Mesenchymal stem cell (in vitro differentiated cells and primary cell): ENCODE measurements at regions not wholly inside any gene's neighbourhood (a gene's known extent, or its start where the extent isn't known, plus 50 kb on each side); places are given as distances from the start of the nearest gene placed in this dataset.
"Not testable (repeated sequence)": the region's sequence is repeated elsewhere in the genome, so short reads cannot be mapped to it uniquely, and the experiment has no call there.

ENCODE experiments used
- DNase-seq: peaks from one replicate; pipeline ENCODE4 v3.0.0-alpha.2; 2013
- H2AFZ ChIP-seq: one replicate; pipeline ENCODE4 v1.6.1; 2013; ENCODE audit warnings: low read depth, mild to moderate bottlenecking, control low read depth, inconsistent platforms, low read length, moderate library complexity
- H2AK5ac ChIP-seq: 2 replicates; pipeline ENCODE4 v1.6.1; 2013; ENCODE audit warnings: low read length, moderate library complexity, mild to moderate bottlenecking, inconsistent platforms; ENCODE audit not compliant: severe bottlenecking
- H2BK120ac ChIP-seq: one replicate; pipeline ENCODE4 v1.6.1; 2013; ENCODE audit warnings: low read depth, mild to moderate bottlenecking, inconsistent platforms, low read length, moderate library complexity
- H2BK12ac ChIP-seq, 2 experiments: one replicate each; pipeline ENCODE4 v1.6.1; 2013; ENCODE audit warnings: inconsistent platforms in 2 of 2, low read length in 2 of 2, mild to moderate bottlenecking in 2 of 2, moderate library complexity in 2 of 2, control low read depth in 1 of 2
- H2BK15ac ChIP-seq: one replicate; pipeline ENCODE4 v1.6.1; 2013; ENCODE audit warnings: mild to moderate bottlenecking, low read depth, inconsistent platforms; ENCODE audit not compliant: poor library complexity, severe bottlenecking
- H2BK5ac ChIP-seq: 2 replicates; pipeline ENCODE4 v1.6.1; 2013; ENCODE audit warnings: low read depth, mild to moderate bottlenecking, low read length, control low read depth, inconsistent platforms; ENCODE audit not compliant: poor library complexity, severe bottlenecking
- H3K14ac ChIP-seq, 2 experiments: one replicate each; pipeline ENCODE4 v1.6.1; 2013; ENCODE audit warnings: inconsistent platforms in 2 of 2, low read length in 2 of 2, control low read depth in 1 of 2, mild to moderate bottlenecking in 1 of 2, moderate library complexity in 1 of 2
- H3K18ac ChIP-seq, 2 experiments: one replicate each; pipeline ENCODE4 v1.6.1; 2013; ENCODE audit warnings: inconsistent platforms in 2 of 2, low read length in 2 of 2, control low read depth in 1 of 2, low read depth in 1 of 2, mild to moderate bottlenecking in 1 of 2
- H3K23ac ChIP-seq, 2 experiments: one replicate each; pipeline ENCODE4 v1.6.1; 2013; ENCODE audit warnings: inconsistent platforms in 2 of 2, low read length in 2 of 2, mild to moderate bottlenecking in 2 of 2, moderate library complexity in 2 of 2, control low read depth in 1 of 2
- H3K27ac ChIP-seq: 2 replicates; pipeline ENCODE4 v1.5.1; 2013; ENCODE audit warnings: mild to moderate bottlenecking, moderate library complexity, low read length, control low read depth, inconsistent platforms; ENCODE audit not compliant: poor library complexity, severe bottlenecking
- H3K27me3 ChIP-seq, 2 experiments: 2 replicates each; pipeline versions ENCODE4 v1.6.1 to v1.7.0; 2013; ENCODE audit warnings: low read length in 2 of 2, mild to moderate bottlenecking in 2 of 2, moderate library complexity in 2 of 2, control low read depth in 1 of 2, inconsistent platforms in 1 of 2; ENCODE audit not compliant: control insufficient read depth in 1 of 2, insufficient read depth in 1 of 2
- H3K36me3 ChIP-seq, 2 experiments: 2 replicates each; pipeline versions ENCODE4 v1.6.1 to v1.7.0; 2013; ENCODE audit warnings: low read length in 2 of 2, control low read depth in 1 of 2, inconsistent platforms in 1 of 2, low read depth in 1 of 2, mild to moderate bottlenecking in 1 of 2; ENCODE audit not compliant: insufficient read depth in 2 of 2, control insufficient read depth in 1 of 2
- H3K4ac ChIP-seq, 2 experiments: one replicate each; pipeline ENCODE4 v1.6.1; 2013; ENCODE audit warnings: inconsistent platforms in 2 of 2, low read length in 2 of 2, mild to moderate bottlenecking in 2 of 2, moderate library complexity in 2 of 2, control low read depth in 1 of 2, low read depth in 1 of 2
- H3K4me1 ChIP-seq: 2 replicates; pipeline ENCODE4 v1.6.1; 2013; ENCODE audit warnings: low read depth, low read length, control low read depth; ENCODE audit not compliant: control insufficient read depth, insufficient read depth
- H3K4me2 ChIP-seq: 2 replicates; pipeline ENCODE4 v1.6.1; 2013; ENCODE audit warnings: low read length, mild to moderate bottlenecking, inconsistent platforms; ENCODE audit not compliant: poor library complexity, severe bottlenecking
- H3K4me3 ChIP-seq, 2 experiments: 2 replicates each; pipeline versions ENCODE4 v1.5.1 to v1.7.0; 2013; ENCODE audit warnings: low read length in 2 of 2, mild to moderate bottlenecking in 2 of 2, control low read depth in 1 of 2, low read depth in 1 of 2; ENCODE audit not compliant: insufficient read depth in 1 of 2
- H3K79me1 ChIP-seq: replicated peaks from 2 replicates; pipeline ENCODE4 v1.6.1; 2013; ENCODE audit warnings: mild to moderate bottlenecking, control low read depth, low read length, inconsistent platforms; ENCODE audit not compliant: poor library complexity, severe bottlenecking
- H3K9ac ChIP-seq: 2 replicates; pipeline ENCODE4 v1.7.0; 2013; ENCODE audit warnings: mild to moderate bottlenecking, low read length, moderate library complexity
- H3K9me3 ChIP-seq: 2 replicates; pipeline ENCODE4 v1.7.0; 2013; ENCODE audit warnings: mild to moderate bottlenecking, low read length; ENCODE audit not compliant: control insufficient read depth
- H4K8ac ChIP-seq: one replicate; pipeline ENCODE4 v1.6.1; 2013; ENCODE audit warnings: inconsistent platforms, mild to moderate bottlenecking, low read length, moderate library complexity
- H4K91ac ChIP-seq: one replicate; pipeline ENCODE4 v1.6.1; 2013; ENCODE audit warnings: mild to moderate bottlenecking, low read length, inconsistent platforms
- WGBS: methylation state at CpG from one replicate; pipeline ENCODE4 v1.1.7; 2013; ENCODE audit warnings: mixed read lengths; 5-methylcytosine and 5-hydroxymethylcytosine counted together

DNA sequence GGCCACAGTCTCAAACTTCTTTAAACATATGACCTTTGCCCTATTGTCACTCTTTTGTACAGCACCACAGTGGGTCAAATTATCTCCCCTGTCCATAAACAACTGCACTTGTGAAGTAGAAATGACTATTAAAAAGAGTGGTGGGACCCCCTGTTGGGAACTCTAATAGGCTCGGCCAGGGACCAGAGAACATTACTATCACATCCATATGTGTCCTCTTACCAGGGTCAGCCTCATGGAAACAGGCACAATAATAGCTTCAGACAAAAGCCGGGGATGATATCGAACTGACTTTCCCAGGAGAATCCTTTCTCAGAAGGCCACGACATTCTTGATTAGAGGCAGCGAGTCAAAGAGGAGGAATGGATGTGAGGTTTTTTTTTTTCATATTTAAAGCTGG, 96.6 kb downstream of the NKX2-1 start:
- H3K23ac ChIP-seq, result no peak overlapping the region
- H3K18ac ChIP-seq, result no peak overlapping the region
- H2AFZ ChIP-seq, result no peak overlapping the region
- no peaks in the 10 kb centered on the region for H3K36me3 ChIP-seq
- no peaks in the 10 kb centered on the region for H3K9me3 ChIP-seq
- H3K4me3 ChIP-seq, result no peak overlapping the region
- H2BK5ac ChIP-seq, result no peak overlapping the region
- no peak overlapping the region for H4K91ac ChIP-seq
- H3K79me1 ChIP-seq, result no peaks in the 10 kb centered on the region
- H2AK5ac ChIP-seq, result no peak overlapping the region
- no peak overlapping the region for H4K8ac ChIP-seq
- H3K27ac ChIP-seq, result no peak overlapping the region
- H3K4me2 ChIP-seq, result no peak overlapping the region
- 74% methylated on average over 5 of the region's 5 CpGs for WGBS
- no peak overlapping the region for H3K14ac ChIP-seq
- H3K4ac ChIP-seq, result no peak overlapping the region
- no peak overlapping the region for H2BK120ac ChIP-seq
- H3K9ac ChIP-seq, result no peak overlapping the region
- H3K4me1 ChIP-seq, result no peaks in the 10 kb centered on the region
- peaks cover 0 to 5% of the 10 kb centered on the region in 2 experiments for H3K27me3 ChIP-seq
- H2BK15ac ChIP-seq, result no peak overlapping the region
- DNase-seq, result no peak
- no peak overlapping the region for H2BK12ac ChIP-seq

DNA sequence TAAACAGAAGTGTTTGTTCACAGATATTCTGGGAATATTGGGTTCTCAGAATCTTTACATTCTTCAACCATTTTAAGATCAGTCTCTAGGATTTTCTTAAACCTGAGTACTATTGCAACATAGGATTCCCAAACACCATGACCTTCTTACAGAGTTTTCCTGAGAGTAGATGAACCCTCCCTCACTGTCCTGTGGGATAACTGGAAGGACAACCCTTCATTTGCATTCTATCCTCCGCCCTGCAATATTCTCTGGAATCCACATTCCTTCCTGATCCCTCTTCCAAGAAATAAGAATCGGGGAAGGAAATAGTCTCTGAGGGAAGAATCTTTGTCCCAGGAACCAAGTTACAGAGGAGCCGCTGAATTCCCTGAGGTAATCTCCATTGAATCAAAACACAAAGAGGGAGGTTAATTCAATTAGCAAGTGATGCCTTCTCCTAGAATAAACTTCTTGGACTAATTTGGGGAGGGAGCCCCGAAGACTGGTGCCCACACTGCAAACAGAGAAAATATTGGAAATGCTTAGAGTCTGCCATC, 99.8 kb upstream of the MBIP start:
- Histone ChIP-seq H3K23ac (no peak overlapping the region), H4K8ac (no peak overlapping the region), H3K27ac (no peak overlapping the region), H4K91ac (no peak overlapping the region), H3K79me1 (no peaks in the 10 kb centered on the region), H3K4me2 (no peak overlapping the region), H2BK12ac (no peak overlapping the region), H2BK120ac (no peak overlapping the region), H3K27me3 (no peaks in the 10 kb centered on the region), H3K4me3 (no peak overlapping the region), H3K36me3 (no peaks in the 10 kb centered on the region), H2BK5ac (no peak overlapping the region), H3K9me3 (no peaks in the 10 kb centered on the region), H3K9ac (no peak overlapping the region), H2BK15ac (no peak overlapping the region), H3K4me1 (no peaks in the 10 kb centered on the region), H2AFZ (no peak overlapping the region), H2AK5ac (no peak overlapping the region), H3K4ac (no peak overlapping the region), H3K18ac (no peak overlapping the region), H3K14ac (no peak overlapping the region)
- no peak for DNase-seq
- WGBS, result 83% methylated on average over 3 of the region's 4 CpGs

DNA sequence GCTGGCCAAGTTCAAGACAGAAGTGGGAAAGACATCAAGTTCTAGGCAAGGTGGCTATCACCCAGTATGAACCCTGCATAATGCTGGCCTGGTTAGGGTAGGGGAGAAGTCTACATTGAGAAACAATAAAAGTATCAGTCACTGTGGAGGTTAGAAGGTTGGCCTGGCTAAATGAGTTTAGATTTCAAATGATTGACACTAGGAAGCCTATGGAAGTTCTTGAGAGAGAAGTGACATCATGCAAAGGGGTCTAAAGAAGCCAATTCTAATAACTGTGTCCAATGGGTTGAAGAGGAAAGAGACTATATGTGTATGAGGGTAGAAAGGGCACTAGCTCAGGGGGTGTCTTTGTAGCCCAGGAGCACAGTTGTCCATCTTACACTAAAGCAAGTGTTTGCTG, 98.5 kb upstream of the MBIP start:
- Histone ChIP-seq H3K27me3 (no peaks in the 10 kb centered on the region), H3K9me3 (no peaks in the 10 kb centered on the region), H3K4me2 (no peak overlapping the region), H2AFZ (no peak overlapping the region), H2BK5ac (no peak overlapping the region), H4K8ac (no peak overlapping the region), H2BK15ac (no peak overlapping the region), H3K18ac (no peak overlapping the region), H3K27ac (no peak overlapping the region), H3K23ac (no peak overlapping the region), H3K9ac (no peak overlapping the region), H2BK12ac (no peak overlapping the region), H4K91ac (no peak overlapping the region), H2BK120ac (no peak overlapping the region), H2AK5ac (no peak overlapping the region), H3K36me3 (no peaks in the 10 kb centered on the region), H3K4me1 (no peaks in the 10 kb centered on the region), H3K4ac (no peak overlapping the region), H3K79me1 (no peaks in the 10 kb centered on the region), H3K14ac (no peak overlapping the region), H3K4me3 (no peak overlapping the region)
- DNase-seq, result no peak

DNA sequence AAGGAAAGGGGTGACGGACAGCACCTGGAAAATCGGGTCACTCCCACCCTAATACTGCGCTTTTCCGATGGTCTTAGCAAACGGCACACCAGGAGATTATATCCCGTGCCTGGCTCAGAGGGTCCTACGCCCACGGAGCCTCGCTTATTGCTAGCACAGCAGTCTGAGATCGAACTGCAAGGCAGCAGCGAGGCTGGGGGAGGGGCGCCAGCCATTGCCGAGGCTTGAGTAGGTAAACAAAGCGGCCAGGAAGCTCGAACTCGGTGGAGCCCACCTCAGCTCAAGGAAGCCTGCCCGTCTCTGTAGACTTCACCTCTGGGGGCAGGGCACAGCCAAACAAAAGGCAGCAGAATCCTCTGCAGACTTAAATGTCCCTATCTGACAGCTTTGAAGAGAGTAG, 91.5 kb upstream of the MBIP start:
- H3K14ac ChIP-seq, H3K4me1 ChIP-seq, H2AK5ac ChIP-seq, H3K4me3 ChIP-seq, H3K18ac ChIP-seq, H2BK5ac ChIP-seq, H3K36me3 ChIP-seq, H3K9me3 ChIP-seq, H3K79me1 ChIP-seq, H3K4ac ChIP-seq, H4K91ac ChIP-seq, H3K27me3 ChIP-seq, H2BK12ac ChIP-seq, H3K23ac ChIP-seq, H2BK120ac ChIP-seq, H4K8ac ChIP-seq, H3K4me2 ChIP-seq, H3K27ac ChIP-seq, DNase-seq, H3K9ac ChIP-seq, H2AFZ ChIP-seq, H2BK15ac ChIP-seq: not testable (repeated sequence)
- 90% methylated on average over 13 of the region's 17 CpGs for WGBS
